ENCODE measurements at regions not wholly inside any gene's neighbourhood (a gene's known extent, or its start where the extent isn't known, plus 50 kb on each side); places are given as distances from the start of the nearest gene placed in this dataset.

DNA sequence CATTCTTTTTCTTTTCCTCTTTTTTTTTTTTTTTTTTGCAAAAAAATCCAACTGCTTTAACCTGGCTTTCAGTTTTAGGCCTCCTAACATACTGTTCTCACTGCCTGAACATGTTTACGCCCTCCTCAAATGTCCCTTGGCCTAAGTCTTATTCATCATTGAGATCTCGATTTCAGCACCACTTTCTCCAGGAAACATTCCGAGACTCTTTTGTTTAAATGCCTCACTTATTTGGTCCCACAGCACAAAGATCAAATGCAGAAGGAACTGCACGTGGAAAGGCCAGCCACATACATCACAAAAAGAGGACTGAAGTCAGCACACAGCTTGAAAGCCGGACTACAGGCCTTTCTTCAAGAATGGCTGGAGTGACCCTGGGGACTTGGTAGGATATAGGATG, 79.2 kb upstream of the POMP start:
- Histone ChIP-seq H3K36me3 (no peaks in the 10 kb centered on the region), H3K4me3 (no peak overlapping the region), H3K27me3 (replicated peaks in 1 of 7) (peaks cover 0 to 5% (median 0%) of the 10 kb centered on the region in 7 donors), H3K27ac (no peak overlapping the region), H3K9me3 (no peaks in the 10 kb centered on the region), H3K4me1 (peaks cover 0 to 13% (median 5%) of the 10 kb centered on the region in 6 donors)
- DNase-seq: no peak
- TF ChIP-seq POLR2AphosphoS5 (IDR thresholded peaks at IDR 0.05) (no peak), POLR2A (IDR thresholded peaks at IDR 0.05) (no peak)
- TF ChIP-seq, protein P1, sequence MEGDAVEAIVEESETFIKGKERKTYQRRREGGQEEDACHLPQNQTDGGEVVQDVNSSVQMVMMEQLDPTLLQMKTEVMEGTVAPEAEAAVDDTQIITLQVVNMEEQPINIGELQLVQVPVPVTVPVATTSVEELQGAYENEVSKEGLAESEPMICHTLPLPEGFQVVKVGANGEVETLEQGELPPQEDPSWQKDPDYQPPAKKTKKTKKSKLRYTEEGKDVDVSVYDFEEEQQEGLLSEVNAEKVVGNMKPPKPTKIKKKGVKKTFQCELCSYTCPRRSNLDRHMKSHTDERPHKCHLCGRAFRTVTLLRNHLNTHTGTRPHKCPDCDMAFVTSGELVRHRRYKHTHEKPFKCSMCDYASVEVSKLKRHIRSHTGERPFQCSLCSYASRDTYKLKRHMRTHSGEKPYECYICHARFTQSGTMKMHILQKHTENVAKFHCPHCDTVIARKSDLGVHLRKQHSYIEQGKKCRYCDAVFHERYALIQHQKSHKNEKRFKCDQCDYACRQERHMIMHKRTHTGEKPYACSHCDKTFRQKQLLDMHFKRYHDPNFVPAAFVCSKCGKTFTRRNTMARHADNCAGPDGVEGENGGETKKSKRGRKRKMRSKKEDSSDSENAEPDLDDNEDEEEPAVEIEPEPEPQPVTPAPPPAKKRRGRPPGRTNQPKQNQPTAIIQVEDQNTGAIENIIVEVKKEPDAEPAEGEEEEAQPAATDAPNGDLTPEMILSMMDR (IDR thresholded peaks at IDR 0.05 in 8 of 11, conservative IDR thresholded peaks at IDR 0.05 in 3 of 11): no peak
- WGBS, 5 donors: 87 to 92% (median 90%) methylated on average over 5 of the region's 5 CpGs
- intact Hi-C loops (cut with DNase I; ENCODE audit: low total_unique reads): no loop called here

DNA sequence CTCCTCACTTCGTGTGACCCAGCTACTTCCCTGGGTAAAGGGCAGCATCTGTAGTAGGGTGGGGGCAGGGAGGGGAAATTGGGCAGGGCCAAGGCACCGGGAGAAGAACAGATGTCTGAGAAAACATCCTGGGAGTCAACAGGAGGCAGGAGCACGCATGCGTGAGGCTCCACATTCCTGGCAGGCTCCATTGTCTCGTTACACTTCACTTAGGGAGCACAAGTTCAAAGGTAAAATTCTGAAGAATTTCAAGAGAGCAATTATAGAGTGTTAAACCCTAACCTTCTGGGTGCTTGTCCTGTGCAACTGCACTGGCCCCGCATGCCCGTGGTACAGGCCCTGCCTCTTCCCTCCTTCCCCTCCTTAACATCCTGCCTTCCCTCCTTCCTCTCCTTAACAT, 79.6 kb upstream of the POMP start:
- no peak for DNase-seq
- Histone ChIP-seq H3K27ac (no peak overlapping the region), H3K4me1 (peaks cover 0 to 17% (median 5%) of the 10 kb centered on the region in 6 donors), H3K27me3 (replicated peaks in 1 of 7) (peaks cover 0 to 5% (median 0%) of the 10 kb centered on the region in 7 donors), H3K4me3 (no peak overlapping the region), H3K36me3 (no peaks in the 10 kb centered on the region), H3K9me3 (no peaks in the 10 kb centered on the region)
- TF ChIP-seq POLR2A (IDR thresholded peaks at IDR 0.05) (no peak), POLR2AphosphoS5 (IDR thresholded peaks at IDR 0.05) (no peak)
- TF ChIP-seq, protein P1 (IDR thresholded peaks at IDR 0.05 in 8 of 11, conservative IDR thresholded peaks at IDR 0.05 in 3 of 11): no peak
- 67 to 76% (median 69%) methylated on average over 7 of the region's 7 CpGs for WGBS, 5 donors
- intact Hi-C loops (cut with DNase I; ENCODE audit: low total_unique reads): no loop called here

DNA sequence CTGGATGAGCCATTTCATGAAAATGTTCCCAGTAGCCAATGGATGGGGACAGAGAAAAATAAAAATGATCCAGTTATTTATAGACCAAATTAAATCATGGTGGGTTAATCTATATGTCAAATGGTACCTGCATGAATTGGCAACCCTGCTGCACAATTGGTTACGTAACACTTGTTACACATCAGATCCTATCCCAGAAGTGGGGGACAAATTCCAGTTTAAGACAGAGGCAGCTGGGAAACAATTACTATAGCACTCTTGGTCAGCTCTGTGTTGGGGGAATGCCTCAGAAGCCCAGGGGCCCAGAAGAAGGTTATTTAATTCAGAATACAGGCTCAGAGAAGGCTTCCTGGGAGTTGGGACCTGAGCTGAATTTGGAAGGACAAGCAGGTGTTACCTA, 81.1 kb upstream of the FLT1 start:
- intact Hi-C loops (cut with DNase I; ENCODE audit: low total_unique reads): no loop called here

DNA sequence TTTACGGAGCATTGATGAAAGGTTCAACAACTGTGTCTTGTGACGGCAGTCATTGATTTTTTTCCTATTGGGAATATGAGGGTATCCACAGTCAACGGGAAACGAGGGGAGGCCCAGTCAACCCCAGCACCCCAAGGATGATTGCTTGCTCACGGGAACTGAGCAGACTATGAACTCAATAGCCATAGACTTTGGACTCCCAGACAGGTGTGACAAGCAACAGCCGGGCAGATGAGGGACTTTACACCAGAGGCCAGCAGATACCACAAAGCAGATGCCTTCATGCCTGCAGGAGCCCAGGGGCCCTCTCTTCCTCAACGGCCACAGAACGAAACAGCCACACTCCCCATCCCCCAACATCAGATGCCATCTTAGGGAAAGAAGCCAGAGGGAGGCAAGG, 80.3 kb upstream of the FLT1 start:
- no peak for DNase-seq
- Histone ChIP-seq H3K36me3 (no peaks in the 10 kb centered on the region), H3K27me3 (replicated peaks in 1 of 7) (peaks cover 0 to 4% (median 0%) of the 10 kb centered on the region in 7 donors), H3K9me3 (no peaks in the 10 kb centered on the region), H3K27ac (peak overlapping the region in 4 of 8 donors; percentile 52 to 73 (median 60)), H3K4me1 (peaks cover 0 to 12% (median 0%) of the 10 kb centered on the region in 6 donors), H3K4me3 (no peak overlapping the region)
- intact Hi-C loops (cut with DNase I; ENCODE audit: low total_unique reads): no loop called here
- TF ChIP-seq POLR2AphosphoS5 (IDR thresholded peaks at IDR 0.05) (no peak), POLR2A (IDR thresholded peaks at IDR 0.05) (no peak)
- TF ChIP-seq, protein P1 (IDR thresholded peaks at IDR 0.05 in 8 of 11, conservative IDR thresholded peaks at IDR 0.05 in 3 of 11): no peak
- 78 to 90% (median 84%) methylated on average over 8 of the region's 8 CpGs for WGBS, 5 donors

More for the DNA sequence above, 81.1 kb upstream of the FLT1 start:
- Histone ChIP-seq H3K4me3 (no peak overlapping the region), H3K27ac (no peak overlapping the region), H3K36me3 (no peaks in the 10 kb centered on the region), H3K9me3 (no peaks in the 10 kb centered on the region), H3K27me3 (replicated peaks in 1 of 7) (peaks cover 0 to 4% (median 0%) of the 10 kb centered on the region in 7 donors), H3K4me1 (peaks cover 0 to 12% (median 0%) of the 10 kb centered on the region in 6 donors)
- DNase-seq: no peak
- WGBS, 5 donors: 75 to 97% (median 91%) methylated on average over 1 of the region's 1 CpG
- TF ChIP-seq, protein P1 (IDR thresholded peaks at IDR 0.05 in 8 of 11, conservative IDR thresholded peaks at IDR 0.05 in 3 of 11): no peak
- no peak for TF ChIP-seq POLR2AphosphoS5 (IDR thresholded peaks at IDR 0.05)
- no peak for TF ChIP-seq POLR2A (IDR thresholded peaks at IDR 0.05)

Data from spleen (tissue), 11 donors.